T-helper 17 cell (primary cell): ENCODE measurements at regions not wholly inside any gene's neighbourhood (a gene's known extent, or its start where the extent isn't known, plus 50 kb on each side); places are given as distances from the start of the nearest gene placed in this dataset.

Source experiments
- ATAC-seq: fragments of 150-1000 bp; cut with Tn5 transposase; 2 replicates; pipeline ENCODE4 v1.10.0; 2021; ENCODE audit warnings: mild to moderate bottlenecking, moderate library complexity
- DNase-seq, 3 donors: peaks; one replicate each; pipeline versions ENCODE4 v3.0.0 to v3.0.0-alpha.2; 2020 to 2021
- H3K9me3 ChIP-seq: one replicate; pipeline ENCODE4 v1.7.0; 2013; ENCODE audit warnings: low read length, mild to moderate bottlenecking; ENCODE audit not compliant: control insufficient read depth, poor library complexity, severe bottlenecking
- H3K27ac Mint-ChIP-seq: one replicate; pipeline ENCODE4 v1.8.0; 2022; ENCODE audit warnings: mild to moderate bottlenecking, moderate library complexity, mixed read lengths
- H3K27me3 Mint-ChIP-seq: one replicate; pipeline ENCODE4 v1.8.0; 2022; ENCODE audit warnings: mixed read lengths
- H3K36me3 Mint-ChIP-seq: one replicate; pipeline ENCODE4 v1.8.0; 2022; ENCODE audit warnings: low read depth, mixed read lengths
- H3K4me1 Mint-ChIP-seq: one replicate; pipeline ENCODE4 v1.8.0; 2022; ENCODE audit warnings: mild to moderate bottlenecking, mixed read lengths
- H3K4me3 Mint-ChIP-seq: one replicate; pipeline ENCODE4 v1.8.0; 2022; ENCODE audit warnings: mild to moderate bottlenecking, moderate library complexity, mixed read lengths

GRCh38 chr9:107907715-107908114 lies 418.1 kb upstream of the KLF4 start:
- ATAC-seq (no peak), DNase-seq (no peak)
- no peaks in the 10 kb centered on the region for H3K9me3 ChIP-seq
- H3K4me1 Mint-ChIP-seq: no peaks in the 10 kb centered on the region
- H3K27ac Mint-ChIP-seq: no peak overlapping the region
- no peaks in the 10 kb centered on the region for H3K27me3 Mint-ChIP-seq
- no peaks in the 10 kb centered on the region for H3K36me3 Mint-ChIP-seq
- H3K4me3 Mint-ChIP-seq: no peak overlapping the region

DNA sequence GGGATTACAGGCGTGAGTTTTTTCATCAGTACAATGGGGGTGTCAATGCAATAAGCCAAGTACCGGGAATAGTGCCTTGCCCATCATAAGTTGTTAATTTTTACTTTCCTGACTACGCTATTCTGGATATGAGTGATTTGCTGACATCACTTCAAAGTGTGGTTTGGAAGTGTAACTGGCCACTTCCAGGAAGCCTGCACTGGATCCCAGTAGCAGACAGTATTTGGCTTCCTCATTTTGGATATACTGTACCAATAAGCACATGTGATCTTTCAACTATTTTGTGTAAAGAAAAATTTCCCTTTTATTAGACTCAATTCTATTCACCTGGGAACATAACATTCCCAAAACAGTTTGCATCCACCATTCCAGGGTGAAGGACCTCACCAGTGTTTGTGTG lies 417.7 kb upstream of the KLF4 start:
- Mint-ChIP-seq H3K27ac (no peak overlapping the region), H3K36me3 (no peaks in the 10 kb centered on the region), H3K27me3 (no peaks in the 10 kb centered on the region), H3K4me1 (no peaks in the 10 kb centered on the region), H3K4me3 (no peak overlapping the region)
- DNase-seq (no peak), ATAC-seq (no peak)
- no peaks in the 10 kb centered on the region for H3K9me3 ChIP-seq

DNA sequence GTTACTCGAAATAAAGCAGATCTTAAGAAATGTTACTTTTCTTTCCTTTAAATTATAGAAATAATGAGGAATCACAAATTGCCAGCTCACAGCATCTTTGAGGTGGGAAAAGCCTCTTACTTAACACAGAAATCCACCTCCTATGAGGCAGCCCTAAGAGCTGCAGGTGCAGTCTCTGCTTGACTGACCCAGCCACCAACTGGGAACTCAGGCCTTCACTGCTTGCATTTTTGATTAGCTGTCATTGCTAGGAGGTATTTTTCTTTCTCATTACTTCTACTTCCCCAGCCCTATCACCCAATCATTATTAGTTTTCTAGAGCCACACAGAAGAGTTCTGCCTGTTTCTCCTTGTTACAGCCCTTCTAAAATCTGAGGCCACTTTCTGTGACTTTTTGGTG lies 416.5 kb upstream of the KLF4 start:
- H3K9me3 ChIP-seq: no peaks in the 10 kb centered on the region
- Mint-ChIP-seq H3K4me1 (no peaks in the 10 kb centered on the region), H3K4me3 (no peak overlapping the region), H3K27ac (no peak overlapping the region), H3K36me3 (no peaks in the 10 kb centered on the region), H3K27me3 (no peaks in the 10 kb centered on the region)
- no peak for ATAC-seq
- DNase-seq: no peak

DNA sequence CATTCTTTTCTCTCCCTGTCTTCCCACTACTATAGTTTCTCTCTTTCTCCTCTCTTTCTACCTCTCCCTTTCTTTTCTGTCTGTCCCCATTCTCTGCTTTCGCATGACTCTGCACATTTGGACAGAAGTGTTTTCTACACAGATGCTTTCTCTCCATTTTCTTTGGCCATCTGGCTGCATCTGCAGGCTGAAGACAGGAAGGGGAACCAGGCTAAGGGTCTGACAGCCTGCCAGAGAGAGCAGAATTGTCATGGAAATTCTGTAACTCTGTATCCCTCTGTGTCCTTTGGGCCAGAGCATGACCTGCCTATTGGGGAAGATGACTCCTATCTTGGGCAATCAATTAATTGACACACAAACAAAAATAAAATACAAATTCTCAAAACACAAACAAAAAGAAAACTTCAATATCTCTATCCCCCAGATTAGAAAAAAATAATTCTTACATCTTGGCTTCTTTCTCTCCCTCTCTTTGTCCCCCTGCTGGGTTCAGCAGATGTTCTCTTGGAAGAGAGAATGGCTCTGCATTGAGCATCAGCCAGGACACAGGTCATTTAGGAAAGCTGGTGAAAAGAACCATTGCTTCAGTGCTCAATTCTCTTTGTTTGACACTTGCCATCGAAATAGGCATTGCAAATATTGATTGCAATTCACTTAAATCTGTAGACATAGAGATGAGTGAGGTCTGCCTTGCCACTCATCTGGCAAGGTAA lies 415.9 kb upstream of the KLF4 start:
- ATAC-seq (no peak), DNase-seq (no peak)
- Mint-ChIP-seq H3K36me3 (no peaks in the 10 kb centered on the region), H3K27ac (no peak overlapping the region), H3K27me3 (no peaks in the 10 kb centered on the region), H3K4me3 (no peak overlapping the region), H3K4me1 (no peaks in the 10 kb centered on the region)
- no peaks in the 10 kb centered on the region for H3K9me3 ChIP-seq

GRCh38 chr9:107899961-107900330 lies 410.4 kb upstream of the KLF4 start:
- no peak for DNase-seq
- ATAC-seq: no peak
- Mint-ChIP-seq H3K36me3 (no peaks in the 10 kb centered on the region), H3K27me3 (no peaks in the 10 kb centered on the region), H3K4me1 (no peaks in the 10 kb centered on the region), H3K27ac (no peak overlapping the region), H3K4me3 (no peak overlapping the region)
- no peaks in the 10 kb centered on the region for H3K9me3 ChIP-seq

DNA sequence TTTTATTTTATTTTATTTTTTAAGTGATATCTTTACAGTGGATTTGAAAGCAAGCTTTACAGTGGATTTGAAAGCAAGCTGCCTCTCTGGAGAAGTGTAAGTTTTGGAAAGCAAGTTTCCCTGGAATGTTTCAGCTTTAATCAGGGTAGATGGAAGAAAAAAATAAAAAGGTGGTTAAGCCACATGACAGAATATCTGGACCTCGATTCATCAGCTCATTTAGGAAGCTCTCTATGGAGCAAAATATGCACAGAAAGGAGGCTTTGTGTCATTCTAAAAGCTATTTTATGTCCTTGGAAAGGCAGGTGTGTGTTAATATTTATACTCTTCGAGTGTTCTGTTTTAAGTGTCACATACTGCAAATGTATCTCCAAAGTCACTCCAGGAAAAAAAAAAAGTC lies 409.2 kb upstream of the KLF4 start:
- Mint-ChIP-seq H3K36me3 (no peaks in the 10 kb centered on the region), H3K27ac (no peak overlapping the region), H3K4me3 (no peak overlapping the region), H3K27me3 (no peaks in the 10 kb centered on the region), H3K4me1 (no peaks in the 10 kb centered on the region)
- no peak for DNase-seq
- no peak for ATAC-seq
- no peaks in the 10 kb centered on the region for H3K9me3 ChIP-seq

DNA sequence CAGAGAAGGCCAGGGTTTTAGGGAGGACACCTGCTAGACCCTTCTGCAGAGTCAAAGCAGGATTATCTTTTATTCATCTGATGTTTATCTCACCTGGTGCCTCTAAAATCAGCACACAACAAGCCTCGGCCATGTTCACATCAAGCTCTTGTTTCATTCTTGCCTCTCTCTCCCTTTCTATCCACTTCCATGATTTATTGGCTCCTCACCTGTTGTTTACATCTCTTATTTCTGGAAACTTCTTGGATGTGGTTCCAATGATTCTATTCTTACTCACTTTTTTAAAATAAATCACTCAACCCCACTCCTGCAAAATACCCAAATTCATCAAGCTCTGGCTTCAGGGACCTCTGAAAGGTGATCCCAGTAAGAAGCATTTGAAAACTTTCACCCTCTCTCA lies 407.0 kb upstream of the KLF4 start:
- ATAC-seq (no peak), DNase-seq (no peak)
- H3K36me3 Mint-ChIP-seq: no peaks in the 10 kb centered on the region
- H3K27me3 Mint-ChIP-seq: no peaks in the 10 kb centered on the region
- no peaks in the 10 kb centered on the region for H3K9me3 ChIP-seq
- no peaks in the 10 kb centered on the region for H3K4me1 Mint-ChIP-seq
- H3K4me3 Mint-ChIP-seq: no peak overlapping the region
- H3K27ac Mint-ChIP-seq: no peak overlapping the region

GRCh38 chr9:107895501-107896001 lies 406.0 kb upstream of the KLF4 start:
- Mint-ChIP-seq H3K4me1 (no peaks in the 10 kb centered on the region), H3K27me3 (no peaks in the 10 kb centered on the region), H3K36me3 (no peaks in the 10 kb centered on the region), H3K4me3 (no peak overlapping the region), H3K27ac (no peak overlapping the region)
- DNase-seq (no peak), ATAC-seq (no peak)
- H3K9me3 ChIP-seq: peaks cover 2% of the 10 kb centered on the region

DNA sequence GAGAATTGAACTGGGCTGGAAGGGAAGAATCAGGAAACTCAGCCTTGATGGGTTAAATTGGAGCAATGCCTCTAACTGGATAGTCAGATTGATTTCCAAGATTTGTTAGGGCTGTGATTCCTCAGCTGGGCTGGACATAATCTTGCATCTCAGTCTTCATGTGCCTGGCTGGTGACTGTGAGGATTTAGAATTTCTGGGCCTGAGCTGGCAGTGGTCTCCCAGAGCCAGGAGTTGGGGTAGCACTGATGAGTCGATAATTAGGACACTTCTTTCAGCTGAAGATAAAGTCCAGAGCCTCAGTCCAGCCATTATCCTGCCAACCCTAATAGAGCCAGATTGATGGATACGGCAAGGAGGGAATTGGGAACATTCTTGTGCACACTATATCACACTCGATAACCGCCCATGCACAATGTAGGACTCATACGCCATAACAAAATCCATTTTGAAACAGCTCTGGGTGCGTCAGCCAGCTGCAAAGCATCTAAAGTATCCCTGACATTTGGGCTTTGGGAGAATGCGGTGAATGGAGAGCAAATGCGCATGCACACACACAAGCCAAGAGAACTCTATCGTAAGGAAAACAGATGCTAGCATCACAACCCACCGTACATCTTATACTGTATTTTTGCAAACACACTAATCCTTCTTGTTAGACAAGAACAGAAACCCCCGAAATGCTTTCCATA lies 405.1 kb upstream of the KLF4 start:
- DNase-seq (no peak), ATAC-seq (no peak)
- Mint-ChIP-seq H3K4me3 (no peak overlapping the region), H3K4me1 (no peaks in the 10 kb centered on the region), H3K27ac (no peak overlapping the region), H3K36me3 (no peaks in the 10 kb centered on the region), H3K27me3 (no peaks in the 10 kb centered on the region)
- H3K9me3 ChIP-seq: peaks cover 3% of the 10 kb centered on the region

DNA sequence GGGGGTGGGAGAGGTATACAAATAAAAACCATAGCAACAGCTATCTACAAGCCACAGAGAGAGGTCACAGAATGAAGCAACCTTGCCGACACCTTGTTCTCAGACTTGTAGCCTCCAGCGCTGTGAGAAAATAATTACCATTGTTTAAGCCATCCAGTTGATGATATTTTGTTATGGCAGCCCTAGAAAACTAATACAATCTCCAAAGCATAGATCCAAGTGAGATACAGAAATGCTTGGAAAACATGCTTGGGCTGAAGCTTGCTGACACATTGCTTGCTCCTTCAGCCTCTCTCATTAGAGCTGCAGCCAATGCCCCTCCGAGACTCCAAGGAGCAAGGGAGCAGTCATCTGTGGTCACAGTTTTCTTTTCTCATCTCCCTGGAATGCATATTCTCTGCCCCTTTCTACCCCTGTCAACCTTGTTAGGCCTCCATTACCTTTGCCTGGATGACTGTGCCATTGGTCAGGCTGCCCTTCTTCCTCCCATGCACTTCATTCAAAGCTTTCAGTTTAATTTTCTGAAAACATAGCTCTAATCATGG lies 401.4 kb upstream of the KLF4 start:
- no peaks in the 10 kb centered on the region for H3K36me3 Mint-ChIP-seq
- H3K27ac Mint-ChIP-seq: no peak overlapping the region
- no peaks in the 10 kb centered on the region for H3K4me1 Mint-ChIP-seq
- no peak for DNase-seq
- no peak overlapping the region for H3K4me3 Mint-ChIP-seq
- ATAC-seq: no peak
- H3K9me3 ChIP-seq: peaks cover 3% of the 10 kb centered on the region
- H3K27me3 Mint-ChIP-seq: no peaks in the 10 kb centered on the region

GRCh38 chr9:107888773-107889227 lies 399.2 kb upstream of the KLF4 start:
- H3K4me3 Mint-ChIP-seq: no peak overlapping the region
- no peak overlapping the region for H3K27ac Mint-ChIP-seq
- H3K27me3 Mint-ChIP-seq: no peaks in the 10 kb centered on the region
- H3K36me3 Mint-ChIP-seq: no peaks in the 10 kb centered on the region
- DNase-seq: no peak
- no peak for ATAC-seq
- peaks cover 3% of the 10 kb centered on the region for H3K9me3 ChIP-seq
- no peaks in the 10 kb centered on the region for H3K4me1 Mint-ChIP-seq

GRCh38 chr9:107886826-107887225 lies 397.3 kb upstream of the KLF4 start:
- DNase-seq (no peak), ATAC-seq (no peak)
- Mint-ChIP-seq H3K27ac (no peak overlapping the region), H3K4me1 (no peaks in the 10 kb centered on the region), H3K27me3 (no peaks in the 10 kb centered on the region), H3K36me3 (no peaks in the 10 kb centered on the region), H3K4me3 (no peak overlapping the region)
- H3K9me3 ChIP-seq: peaks cover 3% of the 10 kb centered on the region

- H3K36me3 Mint-ChIP-seq: no peaks in the 10 kb centered on the region
- no peak overlapping the region for H3K4me3 Mint-ChIP-seq
- ATAC-seq (no peak), DNase-seq (no peak)
- no peak overlapping the region for H3K27ac Mint-ChIP-seq
- no peaks in the 10 kb centered on the region for H3K9me3 ChIP-seq
- no peaks in the 10 kb centered on the region for H3K4me1 Mint-ChIP-seq
- no peaks in the 10 kb centered on the region for H3K27me3 Mint-ChIP-seq
Observed at GRCh38 chr9:107883496-107884124, 394.0 kb upstream of the KLF4 start.
